ENCODE measurements at regions not wholly inside any gene's neighbourhood (a gene's known extent, or its start where the extent isn't known, plus 50 kb on each side); places are given as distances from the start of the nearest gene placed in this dataset.

- TF ChIP-seq POLR2AphosphoS5 (IDR thresholded peaks at IDR 0.05) (no peak), CTCF (IDR thresholded peaks at IDR 0.05) (no peak), POLR2A (IDR thresholded peaks at IDR 0.05) (no peak)
Observed at GRCh38 chr3:99466331-99466730, 172.1 kb upstream of the COL8A1 start.

Data from upper lobe of left lung (tissue), 4 donors.